Anterior cingulate cortex (tissue), 58 donors: ENCODE measurements at regions not wholly inside any gene's neighbourhood (a gene's known extent, or its start where the extent isn't known, plus 50 kb on each side); places are given as distances from the start of the nearest gene placed in this dataset.

Experiments used
- DNase-seq, 58 donors: peaks; one replicate each; lab custom pipeline; 2025; lab: John Stamatoyannopoulos, UW

- DNase-seq: peak in 10 of 58 donors; percentile 11 to 58 (median 24)
Observed at GRCh38 chr13:39100996-39101738, 62.9 kb downstream of the NHLRC3 start.

GRCh38 chr13:39102981-39103490 is 64.8 kb downstream of the NHLRC3 start:
- peak in 12 of 58 donors; percentile 15 to 62 (median 28) for DNase-seq

GRCh38 chr13:39105110-39105509 is 66.9 kb downstream of the NHLRC3 start:
- no peak for DNase-seq

GRCh38 chr13:39106216-39107005 is 68.2 kb downstream of the NHLRC3 start:
- no peak for DNase-seq

GRCh38 chr13:39107561-39107960 is 69.3 kb downstream of the NHLRC3 start:
- no peak for DNase-seq

GRCh38 chr13:39108783-39109182 is 70.5 kb downstream of the NHLRC3 start:
- DNase-seq: no peak

GRCh38 chr13:39110518-39111097 is 72.4 kb downstream of the NHLRC3 start:
- DNase-seq: no peak

- DNase-seq: no peak
Observed at GRCh38 chr13:39111145-39111544, 72.9 kb downstream of the NHLRC3 start.

- no peak for DNase-seq
Observed at GRCh38 chr13:39119422-39119821, 81.2 kb downstream of the NHLRC3 start.

- DNase-seq: no peak
Observed at GRCh38 chr13:39123578-39123977, 85.3 kb downstream of the NHLRC3 start.

- no peak for DNase-seq
Observed at GRCh38 chr13:39129213-39129612, 91.0 kb downstream of the NHLRC3 start.

- DNase-seq: no peak
Observed at GRCh38 chr13:39130301-39130700, 92.0 kb downstream of the NHLRC3 start.

GRCh38 chr13:39132286-39133230 is 94.3 kb downstream of the NHLRC3 start:
- no peak for DNase-seq

- DNase-seq: no peak
Observed at GRCh38 chr13:39133781-39134180, 95.5 kb downstream of the NHLRC3 start.

GRCh38 chr13:39134574-39134973 is 96.3 kb downstream of the NHLRC3 start:
- no peak for DNase-seq

- no peak for DNase-seq
Observed at GRCh38 chr13:39144391-39144790, 106.1 kb downstream of the NHLRC3 start.

- peak in 46 of 58 donors; percentile 1 to 73 (median 20) for DNase-seq
Observed at GRCh38 chr13:39144941-39145533, 106.8 kb downstream of the NHLRC3 start.

- DNase-seq: no peak
Observed at GRCh38 chr13:39148513-39148961, 110.3 kb downstream of the NHLRC3 start.

GRCh38 chr13:39149896-39150295 is 111.6 kb downstream of the NHLRC3 start:
- no peak for DNase-seq

- DNase-seq: no peak
Observed at GRCh38 chr13:39154041-39154440, 115.8 kb downstream of the NHLRC3 start.
